Body of pancreas (tissue), 4 donors: ENCODE measurements at regions not wholly inside any gene's neighbourhood (a gene's known extent, or its start where the extent isn't known, plus 50 kb on each side); places are given as distances from the start of the nearest gene placed in this dataset.

Experiments used
- CTCF ChIP-seq, 7 experiments: fragments of 450-650 bp in 4 of 7; fragments of 200-600 bp in 3 of 7; sonication (generic) in 3 of 7; IDR thresholded peaks; one replicate each; pipeline ENCODE4 v1.5.1; 2016 to 2019; ENCODE audit warnings: antibody characterized with exemption in 7 of 7
- POLR2A ChIP-seq, 3 donors: fragments of 450-650 bp; IDR thresholded peaks; one replicate each; pipeline ENCODE4 v1.6.1; 2016; ENCODE audit warnings: antibody characterized with exemption in 3 of 3, mild to moderate bottlenecking in 2 of 3

GRCh38 chr6:114955363-114955762 is 612.5 kb upstream of the HS3ST5 start:
- TF ChIP-seq CTCF (IDR thresholded peaks at IDR 0.05) (no peak), POLR2A (IDR thresholded peaks at IDR 0.05) (no peak)
